Fibroblast of lung (primary cell): ENCODE measurements at regions not wholly inside any gene's neighbourhood (a gene's known extent, or its start where the extent isn't known, plus 50 kb on each side); places are given as distances from the start of the nearest gene placed in this dataset.

ENCODE experiments used
- EZH2 ChIP-seq: IDR thresholded peaks from 2 replicates; pipeline ENCODE4 v1.5.1; 2012; ENCODE audit warnings: low read length, control low read depth, mild to moderate bottlenecking; ENCODE audit errors: missing control alignments
- TF ChIP-seq, protein P1 (sequence below), 2 donors: IDR thresholded peaks in 1 of 2; conservative IDR thresholded peaks in 1 of 2; 1 replicate in 1 of 2; 2 replicates in 1 of 2; pipeline ENCODE4 v1.5.1; 2011 to 2012; ENCODE audit warnings: low read length in 2 of 2, control low read depth in 1 of 2, inconsistent platforms in 1 of 2, low read depth in 1 of 2, mild to moderate bottlenecking in 1 of 2

DNA sequence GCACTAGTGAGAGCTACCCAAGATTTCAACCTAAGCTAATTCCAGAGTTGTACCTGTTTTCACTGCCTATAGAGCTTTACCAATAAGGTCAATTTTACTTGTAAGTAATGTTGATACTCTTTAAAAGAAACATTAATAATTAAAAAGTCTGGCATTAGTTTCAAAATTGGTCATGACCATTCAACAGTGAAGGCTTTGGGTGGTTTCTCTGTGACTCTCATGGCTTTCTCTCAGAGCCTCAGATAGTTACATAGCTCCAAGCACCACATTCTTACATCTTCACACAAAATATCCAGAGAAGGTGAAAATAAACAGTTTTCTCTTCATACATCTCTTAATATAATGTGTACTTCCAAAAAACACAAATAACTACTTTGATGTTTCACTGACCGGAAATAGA, 61.5 kb upstream of the TCF12 start:
- TF ChIP-seq, protein P1, sequence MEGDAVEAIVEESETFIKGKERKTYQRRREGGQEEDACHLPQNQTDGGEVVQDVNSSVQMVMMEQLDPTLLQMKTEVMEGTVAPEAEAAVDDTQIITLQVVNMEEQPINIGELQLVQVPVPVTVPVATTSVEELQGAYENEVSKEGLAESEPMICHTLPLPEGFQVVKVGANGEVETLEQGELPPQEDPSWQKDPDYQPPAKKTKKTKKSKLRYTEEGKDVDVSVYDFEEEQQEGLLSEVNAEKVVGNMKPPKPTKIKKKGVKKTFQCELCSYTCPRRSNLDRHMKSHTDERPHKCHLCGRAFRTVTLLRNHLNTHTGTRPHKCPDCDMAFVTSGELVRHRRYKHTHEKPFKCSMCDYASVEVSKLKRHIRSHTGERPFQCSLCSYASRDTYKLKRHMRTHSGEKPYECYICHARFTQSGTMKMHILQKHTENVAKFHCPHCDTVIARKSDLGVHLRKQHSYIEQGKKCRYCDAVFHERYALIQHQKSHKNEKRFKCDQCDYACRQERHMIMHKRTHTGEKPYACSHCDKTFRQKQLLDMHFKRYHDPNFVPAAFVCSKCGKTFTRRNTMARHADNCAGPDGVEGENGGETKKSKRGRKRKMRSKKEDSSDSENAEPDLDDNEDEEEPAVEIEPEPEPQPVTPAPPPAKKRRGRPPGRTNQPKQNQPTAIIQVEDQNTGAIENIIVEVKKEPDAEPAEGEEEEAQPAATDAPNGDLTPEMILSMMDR (conservative IDR thresholded peaks at IDR 0.05 in 1 of 2, IDR thresholded peaks at IDR 0.05 in 1 of 2; ENCODE audit: low read depth in 1 of 2, low read length in 2 of 2), result no peak
- TF ChIP-seq EZH2, result no peak
